Left lung (tissue), 4 donors: ENCODE measurements at regions not wholly inside any gene's neighbourhood (a gene's known extent, or its start where the extent isn't known, plus 50 kb on each side); places are given as distances from the start of the nearest gene placed in this dataset.

Experiments
- ATAC-seq: fragments of 200-7000 bp; cut with Tn5 transposase; one replicate; pipeline ENCODE4 v1.9.1; 2020; ENCODE audit warnings: moderate library complexity
- DNase-seq, 4 donors: peaks; one replicate each; pipeline ENCODE4 v3.0.0-alpha.2; 2013 to 2020
- H3K27ac ChIP-seq, 2 donors: fragments of 200-600 bp; sonication (generic) in 1 of 2; one replicate each; pipeline versions ENCODE4 v1.5.0 to v1.8.0; 2020 to 2021
- H3K27me3 ChIP-seq, 2 donors: fragments of 200-600 bp; sonication (generic) in 1 of 2; one replicate each; pipeline versions ENCODE4 v1.5.0 to v1.8.0; 2020 to 2021
- H3K36me3 ChIP-seq, 2 donors: fragments of 200-600 bp; sonication (generic) in 1 of 2; one replicate each; pipeline versions ENCODE4 v1.5.0 to v1.8.0; 2020 to 2021
- H3K4me1 ChIP-seq, 2 donors: fragments of 200-600 bp; one replicate each; pipeline ENCODE4 v1.8.0; 2021
- H3K4me3 ChIP-seq, 2 donors: fragments of 200-600 bp; sonication (generic) in 1 of 2; one replicate each; pipeline versions ENCODE4 v1.5.0 to v1.8.0; 2020 to 2021; ENCODE audit warnings: mild to moderate bottlenecking in 1 of 2
- H3K9me3 ChIP-seq, 2 donors: fragments of 200-600 bp; sonication (generic) in 1 of 2; one replicate each; pipeline versions ENCODE4 v1.5.0 to v1.8.0; 2020 to 2021
- CTCF ChIP-seq, 2 donors: fragments of 200-600 bp; sonication (generic) in 1 of 2; IDR thresholded peaks; one replicate each; pipeline versions ENCODE4 v1.5.0 to v1.8.0; 2021; ENCODE audit warnings: antibody characterized with exemption in 2 of 2
- intact Hi-C, 2 donors: fragments of 100-400 bp; cut with DNase I; formaldehyde crosslinking; loops; one replicate each; pipeline versions ENCODE4 v1.11.2 to v1.14.2; 2022
- donor health status: DM: no; HTN: yes; CAD: no.
- donor health status: DM: no; HTN: no; CAD: no.

GRCh38 chr14:62451221-62451620 lies 594.0 kb downstream of the KCNH5 start:
- DNase-seq (peak in 1 of 4 donors; percentile 22), ATAC-seq (no peak)
- Histone ChIP-seq H3K27ac (no peak overlapping the region), H3K9me3 (peaks cover 0 to 7% of the 10 kb centered on the region in 2 donors), H3K4me3 (no peak overlapping the region), H3K4me1 (no peaks in the 10 kb centered on the region), H3K36me3 (no peaks in the 10 kb centered on the region), H3K27me3 (no peaks in the 10 kb centered on the region)
- TF ChIP-seq CTCF (IDR thresholded peaks at IDR 0.05): no peak
- intact Hi-C loops: no loop called here

- no peaks in the 10 kb centered on the region for H3K9me3 ChIP-seq
- H3K4me1 ChIP-seq: no peaks in the 10 kb centered on the region
- DNase-seq: no peak
- no peaks in the 10 kb centered on the region for H3K36me3 ChIP-seq
- intact Hi-C loops: no loop called here
- H3K27me3 ChIP-seq: no peaks in the 10 kb centered on the region
- ATAC-seq: no peak
- TF ChIP-seq CTCF (IDR thresholded peaks at IDR 0.05): no peak
- H3K27ac ChIP-seq: no peak overlapping the region
- H3K4me3 ChIP-seq: no peak overlapping the region
Measured at GRCh38 chr14:62453226-62453625, 592.0 kb downstream of the KCNH5 start.

GRCh38 chr14:62455446-62455845 lies 589.8 kb downstream of the KCNH5 start:
- ATAC-seq: no peak
- no peaks in the 10 kb centered on the region for H3K4me1 ChIP-seq
- no peak for DNase-seq
- H3K4me3 ChIP-seq: no peak overlapping the region
- H3K27me3 ChIP-seq: no peaks in the 10 kb centered on the region
- H3K27ac ChIP-seq: no peak overlapping the region
- no peaks in the 10 kb centered on the region for H3K9me3 ChIP-seq
- intact Hi-C loops: no loop called here
- no peaks in the 10 kb centered on the region for H3K36me3 ChIP-seq
- TF ChIP-seq CTCF (IDR thresholded peaks at IDR 0.05): no peak

GRCh38 chr14:62462988-62463387 lies 582.3 kb downstream of the KCNH5 start:
- DNase-seq (no peak), ATAC-seq (no peak)
- H3K4me3 ChIP-seq: no peak overlapping the region
- H3K27me3 ChIP-seq: no peaks in the 10 kb centered on the region
- TF ChIP-seq CTCF (IDR thresholded peaks at IDR 0.05): no peak
- intact Hi-C loops: no loop called here
- no peaks in the 10 kb centered on the region for H3K36me3 ChIP-seq
- no peaks in the 10 kb centered on the region for H3K4me1 ChIP-seq
- no peaks in the 10 kb centered on the region for H3K9me3 ChIP-seq
- no peak overlapping the region for H3K27ac ChIP-seq

- no peak for DNase-seq
- Histone ChIP-seq H3K4me1 (no peaks in the 10 kb centered on the region), H3K4me3 (no peak overlapping the region), H3K27ac (no peak overlapping the region), H3K27me3 (no peaks in the 10 kb centered on the region), H3K9me3 (no peaks in the 10 kb centered on the region), H3K36me3 (no peaks in the 10 kb centered on the region)
- intact Hi-C loops: no loop called here
- no peak for TF ChIP-seq CTCF (IDR thresholded peaks at IDR 0.05)
- no peak for ATAC-seq
Measured at GRCh38 chr14:62468946-62469345, 576.3 kb downstream of the KCNH5 start.
